HCT116 (cell line): ENCODE measurements at regions not wholly inside any gene's neighbourhood (a gene's known extent, or its start where the extent isn't known, plus 50 kb on each side); places are given as distances from the start of the nearest gene placed in this dataset.

Experiments used
- ATAC-seq: fragments of 200-7000 bp; cut with Tn5 transposase; 2 replicates; pipeline ENCODE4 v1.9.1; 2020; ENCODE audit warnings: mild to moderate bottlenecking, moderate library complexity
- BruUV-seq: library from RNA; stranded (reverse); fragments of 400-500 nt; replicated peaks from 2 replicates; lab custom pipeline; 2021; lab: Mats Ljungman, UMichigan
- CTCF ChIA-PET: fragments of 300-600 bp; sonication (Branson Sonifier 250); formaldehyde crosslinking; loops from one replicate; lab custom pipeline; 2021; ENCODE audit warnings: antibody characterized with exemption; lab: Charles Lee
- POLR2A ChIA-PET: fragments of 300-600, 350-600 bp; sonication (Branson Sonifier 250); formaldehyde crosslinking; loops from one replicate; lab custom pipeline; 2021; ENCODE audit warnings: antibody characterized with exemption; lab: Charles Lee
- RAD21 ChIA-PET, 2 experiments: fragments of 300-600 bp; sonication (Branson Sonifier 250); formaldehyde crosslinking; loops; one replicate each; lab custom pipeline; 2023; ENCODE audit warnings: low total read pairs in 2 of 2; ENCODE audit not compliant: uncharacterized antibody in 2 of 2, unreplicated experiment in 2 of 2, low non-redundant PET in 1 of 2; lab: Charles Lee
- DNase-seq: peaks from one replicate; pipeline ENCODE4 v3.0.0-alpha.2; 2010; ENCODE audit warnings: low read depth, low spot score
- H2AFZ ChIP-seq: fragments of 200-600 bp; shearing (Covaris generic), sonication (generic); 2 replicates; pipeline ENCODE4 v1.6.1; 2017; ENCODE audit warnings: low read depth, mixed run types, mixed read lengths, antibody characterized with exemption, low read length; ENCODE audit not compliant: poor library complexity, severe bottlenecking
- H3K27ac ChIP-seq: 2 replicates; pipeline ENCODE4 v1.5.1; 2012; ENCODE audit warnings: low read depth, low read length
- H3K27me3 ChIP-seq: fragments of 200-600 bp; sonication (generic); 2 replicates; pipeline ENCODE4 v1.6.1; 2016; ENCODE audit warnings: mixed run types, low read length, mixed read lengths; ENCODE audit not compliant: insufficient read depth
- H3K36me3 ChIP-seq, 2 experiments: fragments of 200-500 bp in 1 of 2; fragments of 200-600 bp in 1 of 2; sonication (Bioruptor generic) in 1 of 2; sonication (generic) in 1 of 2; 2 replicates each; pipeline versions ENCODE4 v1.5.1 to v1.6.1; 2014 to 2016; ENCODE audit warnings: low read length in 2 of 2, inconsistent platforms in 1 of 2, mixed read lengths in 1 of 2, mixed run types in 1 of 2; ENCODE audit not compliant: insufficient read depth in 2 of 2, control insufficient read depth in 1 of 2
- H3K4me1 ChIP-seq, 2 experiments: fragments of 200-600 bp in 1 of 2; sonication (generic) in 1 of 2; 2 replicates each; pipeline versions ENCODE4 v1.5.1 to v1.6.1; 2012 to 2017; ENCODE audit warnings: low read length in 2 of 2, inconsistent platforms in 1 of 2, mild to moderate bottlenecking in 1 of 2, mixed read lengths in 1 of 2, mixed run types in 1 of 2, moderate library complexity in 1 of 2; ENCODE audit not compliant: insufficient read depth in 2 of 2, control insufficient read depth in 1 of 2
- H3K4me2 ChIP-seq: fragments of 200-600 bp; sonication (generic); 2 replicates; pipeline ENCODE4 v1.6.1; 2017; ENCODE audit warnings: mixed run types, low read length, mixed read lengths
- H3K4me3 ChIP-seq, 2 experiments: fragments of 200-600 bp in 1 of 2; sonication (generic) in 1 of 2; replicated peaks in 1 of 2; 2 replicates each; pipeline ENCODE4 v1.5.1; 2011 to 2016; ENCODE audit warnings: low read length in 2 of 2, control low read depth in 1 of 2, low read depth in 1 of 2, mild to moderate bottlenecking in 1 of 2, mixed read lengths in 1 of 2, mixed run types in 1 of 2
- H3K79me2 ChIP-seq: fragments of 200-600 bp; sonication (generic); 2 replicates; pipeline ENCODE4 v1.6.1; 2017; ENCODE audit warnings: mild to moderate bottlenecking, mixed run types, low read length, moderate library complexity, mixed read lengths; ENCODE audit not compliant: insufficient read depth
- H3K9ac ChIP-seq: fragments of 200-600 bp; sonication (generic); 2 replicates; pipeline ENCODE4 v1.6.1; 2016; ENCODE audit warnings: low read length, mixed read lengths
- H3K9me2 ChIP-seq: fragments of 200-600 bp; sonication (generic), shearing (Covaris generic); 2 replicates; pipeline ENCODE4 v1.6.1; 2017; ENCODE audit warnings: mixed run types, mild to moderate bottlenecking, moderate library complexity; ENCODE audit not compliant: insufficient read depth
- H3K9me3 ChIP-seq, 2 experiments: fragments of 200-500 bp in 1 of 2; fragments of 200-600 bp in 1 of 2; sonication (Bioruptor generic) in 1 of 2; sonication (generic) in 1 of 2; 2 replicates each; pipeline ENCODE4 v1.6.1; 2014 to 2017; ENCODE audit warnings: low read length in 2 of 2, mixed read lengths in 2 of 2, inconsistent platforms in 1 of 2, low read depth in 1 of 2, mild to moderate bottlenecking in 1 of 2, mixed run types in 1 of 2, moderate library complexity in 1 of 2; ENCODE audit not compliant: control insufficient read depth in 1 of 2, insufficient read depth in 1 of 2
- H4K20me1 ChIP-seq: fragments of 200-600 bp; sonication (generic), shearing (Covaris generic); 2 replicates; pipeline ENCODE4 v1.6.1; 2017; ENCODE audit warnings: mixed run types, mild to moderate bottlenecking, moderate library complexity; ENCODE audit not compliant: insufficient read depth
- ATF3 ChIP-seq: IDR thresholded peaks from 2 replicates; pipeline ENCODE4 v1.6.1; 2012
- CTCF ChIP-seq, 3 experiments: fragments of 200-600 bp in 1 of 3; sonication (generic) in 1 of 3; IDR thresholded peaks in 2 of 3; conservative IDR thresholded peaks in 1 of 3; 2 replicates each; pipeline ENCODE4 v1.5.1; 2012 to 2017; ENCODE audit warnings: low read depth in 2 of 3, low read length in 2 of 3, antibody characterized with exemption in 1 of 3, borderline replicate concordance in 1 of 3, control low read depth in 1 of 3, mild to moderate bottlenecking in 1 of 3, mixed read lengths in 1 of 3, mixed run types in 1 of 3, moderate library complexity in 1 of 3; ENCODE audit not compliant: insufficient read depth in 1 of 3
- EGR1 ChIP-seq: IDR thresholded peaks from 2 replicates; pipeline ENCODE4 v1.6.1; 2012; ENCODE audit warnings: low read depth
- ELF1 ChIP-seq: IDR thresholded peaks from 2 replicates; pipeline ENCODE4 v1.6.1; 2012; ENCODE audit warnings: low read depth, borderline replicate concordance
- EZH2 ChIP-seq: fragments of 200-600 bp; sonication (generic); IDR thresholded peaks from 2 replicates; pipeline ENCODE4 v1.6.1; 2017; ENCODE audit warnings: antibody characterized with exemption, mixed run types
- EZH2phosphoT487 ChIP-seq: fragments of 200-600 bp; IDR thresholded peaks from 2 replicates; pipeline ENCODE4 v1.6.1; 2018; ENCODE audit warnings: antibody characterized with exemption, borderline replicate concordance
- FOSL1 ChIP-seq: IDR thresholded peaks from 2 replicates; pipeline ENCODE4 v1.6.1; 2012; ENCODE audit warnings: low read depth
- JUND ChIP-seq: IDR thresholded peaks from 2 replicates; pipeline ENCODE4 v1.6.1; 2012
- MAX ChIP-seq: IDR thresholded peaks from 2 replicates; pipeline ENCODE4 v1.6.1; 2012
- POLR2AphosphoS5 ChIP-seq: IDR thresholded peaks from 2 replicates; pipeline ENCODE4 v1.6.1; 2011; ENCODE audit warnings: mild to moderate bottlenecking, low read depth, low read length, moderate library complexity
- RAD21 ChIP-seq: IDR thresholded peaks from 2 replicates; pipeline ENCODE4 v1.6.1; 2012; ENCODE audit warnings: low read depth, mild to moderate bottlenecking
- SP1 ChIP-seq: IDR thresholded peaks from 2 replicates; pipeline ENCODE4 v1.6.1; 2012; ENCODE audit warnings: low read depth
- SRF ChIP-seq: IDR thresholded peaks from 2 replicates; pipeline ENCODE4 v1.6.1; 2012; ENCODE audit warnings: low read depth
- TCF7L2 ChIP-seq: IDR thresholded peaks from 2 replicates; pipeline ENCODE4 v1.7.0; 2011; ENCODE audit warnings: borderline replicate concordance, inconsistent platforms; ENCODE audit not compliant: insufficient read depth, insufficient read length; ENCODE audit errors: extremely low read depth
- YY1 ChIP-seq: IDR thresholded peaks from 2 replicates; pipeline ENCODE4 v1.6.1; 2011; ENCODE audit warnings: low read length, low read depth, moderate library complexity, mild to moderate bottlenecking; ENCODE audit not compliant: insufficient replicate concordance; ENCODE audit errors: extremely low read depth
- ZFX ChIP-seq: fragments of 450-650 bp; IDR thresholded peaks from 2 replicates; pipeline ENCODE4 v1.6.1; 2017
- ZNF274 ChIP-seq: fragments of 200-500 bp; sonication (Bioruptor generic); IDR thresholded peaks from 2 replicates; pipeline ENCODE4 v1.6.1; 2014; ENCODE audit warnings: mild to moderate bottlenecking, low read depth, low read length, inconsistent platforms
- intact Hi-C: fragments of 100-400 bp; cut with micrococcal nuclease; formaldehyde crosslinking; loops from 2 replicates; pipeline ENCODE4 v1.10.0; 2022

- BruUV-seq = no TSS peak
- Histone ChIP-seq H2AFZ (no peak overlapping the region), H3K27me3 (peaks cover 21% of the 10 kb centered on the region), H3K9ac (no peak overlapping the region), H3K4me2 (no peak overlapping the region), H3K36me3 (no peaks in the 10 kb centered on the region), H3K4me1 (no peaks in the 10 kb centered on the region), H3K4me3 (no peak overlapping the region), H3K27ac (no peak overlapping the region), H3K9me2 (no peaks in the 10 kb centered on the region), H3K79me2 (no peaks in the 10 kb centered on the region), H3K9me3 (no peaks in the 10 kb centered on the region), H4K20me1 (no peaks in the 10 kb centered on the region)
- TF ChIP-seq FOSL1 = no peak
- no peak for TF ChIP-seq ATF3
- no peak for TF ChIP-seq CTCF (IDR thresholded peaks at IDR 0.05 in 2 of 3, conservative IDR thresholded peaks at IDR 0.05 in 1 of 3; ENCODE audit: borderline replicate concordance in 1 of 3, insufficient read depth in 1 of 3, low read depth in 2 of 3, low read length in 2 of 3)
- no peak for TF ChIP-seq EZH2phosphoT487
- no peak for TF ChIP-seq ELF1
- no peak for TF ChIP-seq ZNF274
- TF ChIP-seq MAX = no peak
- TF ChIP-seq YY1 = no peak
- TF ChIP-seq JUND = no peak
- no peak for TF ChIP-seq EZH2
- no peak for TF ChIP-seq POLR2AphosphoS5
- TF ChIP-seq ZFX = no peak
- no peak for TF ChIP-seq SRF
- TF ChIP-seq EGR1 = no peak
- no peak for TF ChIP-seq SP1
- no peak for TF ChIP-seq RAD21
- no peak for TF ChIP-seq TCF7L2
- ChIA-PET CTCF (no interaction called here), RAD21 (no interaction called here), POLR2A (no interaction called here)
- intact Hi-C loops = no loop called here
- ATAC-seq (no peak), DNase-seq (no peak)
Measured at GRCh38 chr1:177748080-177748801, 221.6 kb downstream of the SEC16B start.
